Stomach (tissue), 8 donors: ENCODE measurements at regions not wholly inside any gene's neighbourhood (a gene's known extent, or its start where the extent isn't known, plus 50 kb on each side); places are given as distances from the start of the nearest gene placed in this dataset.

Source experiments
- DNase-seq, 2 donors: peaks; one replicate each; pipeline versions ENCODE4 v3.0.0 to v3.0.0-alpha.2; 2013 to 2019
- H3K27ac ChIP-seq, 5 donors: fragments of 200-600 bp in 4 of 5; sonication (generic) in 4 of 5; one replicate each; pipeline ENCODE4 v1.5.1; 2013 to 2019; ENCODE audit warnings: mild to moderate bottlenecking in 1 of 5, moderate library complexity in 1 of 5
- H3K27me3 ChIP-seq, 3 donors: fragments of 200-600 bp; sonication (generic); one replicate each; pipeline ENCODE4 v1.5.1; 2017 to 2019; ENCODE audit warnings: mixed run types in 1 of 3
- H3K36me3 ChIP-seq, 4 donors: fragments of 200-600 bp; sonication (generic); 1 replicate in 3 of 4; 2 replicates in 1 of 4; pipeline ENCODE4 v1.5.1; 2016 to 2019
- H3K4me1 ChIP-seq, 4 donors: fragments of 200-600 bp; sonication (generic); one replicate each; pipeline ENCODE4 v1.5.1; 2016 to 2019
- H3K4me3 ChIP-seq, 4 donors: fragments of 200-600 bp; sonication (generic) in 3 of 4; one replicate each; pipeline ENCODE4 v1.5.1; 2016 to 2019; ENCODE audit warnings: mild to moderate bottlenecking in 1 of 4
- H3K9me3 ChIP-seq, 4 donors: fragments of 200-600 bp; sonication (generic); one replicate each; pipeline ENCODE4 v1.5.1; 2016 to 2019
- CTCF ChIP-seq, 7 experiments: fragments of 450-650 bp in 4 of 7; fragments of 200-600 bp in 3 of 7; sonication (generic) in 3 of 7; IDR thresholded peaks; one replicate each; pipeline ENCODE4 v1.5.1; 2016 to 2019; ENCODE audit warnings: antibody characterized with exemption in 7 of 7, control low read depth in 2 of 7, mild to moderate bottlenecking in 1 of 7
- EP300 ChIP-seq: sonication (generic); formaldehyde crosslinking; IDR thresholded peaks from one replicate; pipeline ENCODE4 v1.6.1; 2017; ENCODE audit warnings: antibody characterized with exemption
- POLR2A ChIP-seq, 4 donors: fragments of 450-650 bp; IDR thresholded peaks; one replicate each; pipeline ENCODE4 v1.6.1; 2016; ENCODE audit warnings: antibody characterized with exemption in 4 of 4, control low read depth in 2 of 4, mild to moderate bottlenecking in 1 of 4, moderate library complexity in 1 of 4
- POLR2AphosphoS5 ChIP-seq, 3 donors: sonication (generic); formaldehyde crosslinking; IDR thresholded peaks; one replicate each; pipeline ENCODE4 v1.6.1; 2016; ENCODE audit warnings: antibody characterized with exemption in 3 of 3
- WGBS, 5 donors: extraction: QIAGEN DNeasy Blood & Tissue Kit in 3 of 5; methylation state at CpG; one replicate each; pipeline versions ENCODE4 v1.1.5 to v1.1.7; 2013 to 2018; 5-methylcytosine and 5-hydroxymethylcytosine counted together
- intact Hi-C: fragments of 100-400 bp; cut with DNase I; formaldehyde crosslinking; loops from one replicate; pipeline ENCODE4 v1.15.1; 2023; ENCODE audit warnings: low total_unique reads
- donor health status: healthy with polysubstance abuse.
- donor health status: Bipolar disorder and iron deficiency.
- donor health status: healthy.

- no peaks in the 10 kb centered on the region for H3K4me1 ChIP-seq
- no peak overlapping the region for H3K4me3 ChIP-seq
- H3K27me3 ChIP-seq: no peaks in the 10 kb centered on the region
- TF ChIP-seq POLR2A (IDR thresholded peaks at IDR 0.05): no peak
- no peak for TF ChIP-seq EP300
- no peak for TF ChIP-seq CTCF (IDR thresholded peaks at IDR 0.05)
- TF ChIP-seq POLR2AphosphoS5 (IDR thresholded peaks at IDR 0.05): no peak
- no peak for DNase-seq
- intact Hi-C loops: no loop called here
- no peaks in the 10 kb centered on the region for H3K9me3 ChIP-seq
- H3K27ac ChIP-seq: no peak overlapping the region
- 78 to 88% (median 85%) methylated on average over 10 of the region's 10 CpGs for WGBS, 5 donors
- no peaks in the 10 kb centered on the region for H3K36me3 ChIP-seq
These were observed 394.6 kb upstream of the WWC1 start for GRCh38 chr5:167896814-167897213.

- WGBS, 5 donors: 71 to 93% (median 90%) methylated on average over 1 of the region's 1 CpG
- no peak for DNase-seq
These were observed 394.1 kb upstream of the WWC1 start for GRCh38 chr5:167897371-167897770.

GRCh38 chr5:167898361-167899042 is 392.9 kb upstream of the WWC1 start:
- intact Hi-C loops: no loop called here
- Histone ChIP-seq H3K36me3 (no peaks in the 10 kb centered on the region), H3K9me3 (no peaks in the 10 kb centered on the region), H3K27ac (no peak overlapping the region), H3K4me3 (no peak overlapping the region), H3K4me1 (no peaks in the 10 kb centered on the region), H3K27me3 (no peaks in the 10 kb centered on the region)
- DNase-seq: no peak
- TF ChIP-seq CTCF (IDR thresholded peaks at IDR 0.05): no peak
- TF ChIP-seq EP300: no peak
- no peak for TF ChIP-seq POLR2A (IDR thresholded peaks at IDR 0.05)
- no peak for TF ChIP-seq POLR2AphosphoS5 (IDR thresholded peaks at IDR 0.05)
- WGBS, 5 donors: 65 to 74% (median 68%) methylated on average over 6 of the region's 6 CpGs

More at GRCh38 chr5:167897371-167897770, 394.1 kb upstream of the WWC1 start:
- TF ChIP-seq POLR2A (IDR thresholded peaks at IDR 0.05) (no peak), EP300 (no peak), CTCF (IDR thresholded peaks at IDR 0.05) (no peak), POLR2AphosphoS5 (IDR thresholded peaks at IDR 0.05) (no peak)
- H3K4me3 ChIP-seq: no peak overlapping the region
- H3K27ac ChIP-seq: no peak overlapping the region
- no peaks in the 10 kb centered on the region for H3K27me3 ChIP-seq
- no peaks in the 10 kb centered on the region for H3K4me1 ChIP-seq
- no peaks in the 10 kb centered on the region for H3K36me3 ChIP-seq
- H3K9me3 ChIP-seq: no peaks in the 10 kb centered on the region
- intact Hi-C loops: no loop called here

- Histone ChIP-seq H3K27me3 (no peaks in the 10 kb centered on the region), H3K4me1 (no peaks in the 10 kb centered on the region), H3K9me3 (no peaks in the 10 kb centered on the region), H3K4me3 (no peak overlapping the region), H3K36me3 (no peaks in the 10 kb centered on the region), H3K27ac (no peak overlapping the region)
- intact Hi-C loops: no loop called here
- 75 to 82% (median 80%) methylated on average over 8 of the region's 8 CpGs for WGBS, 5 donors
- DNase-seq: no peak
- TF ChIP-seq EP300: no peak
- TF ChIP-seq POLR2A (IDR thresholded peaks at IDR 0.05): no peak
These were observed 391.9 kb upstream of the WWC1 start for GRCh38 chr5:167899490-167900070.

- Histone ChIP-seq H3K9me3 (no peaks in the 10 kb centered on the region), H3K27me3 (no peaks in the 10 kb centered on the region), H3K27ac (no peak overlapping the region), H3K4me1 (no peaks in the 10 kb centered on the region), H3K4me3 (no peak overlapping the region), H3K36me3 (no peaks in the 10 kb centered on the region)
- TF ChIP-seq POLR2AphosphoS5 (IDR thresholded peaks at IDR 0.05) (no peak), CTCF (IDR thresholded peaks at IDR 0.05) (no peak), EP300 (no peak), POLR2A (IDR thresholded peaks at IDR 0.05) (no peak)
- no peak for DNase-seq
- intact Hi-C loops: no loop called here
- 57 to 74% (median 70%) methylated on average over 6 of the region's 6 CpGs for WGBS, 5 donors
These were observed 391.0 kb upstream of the WWC1 start for GRCh38 chr5:167900340-167900935.
